HG02678 (cell line): ENCODE measurements at regions not wholly inside any gene's neighbourhood (a gene's known extent, or its start where the extent isn't known, plus 50 kb on each side); places are given as distances from the start of the nearest gene placed in this dataset.

Source experiments
- ATAC-seq: cut with Tn5 transposase; IDR thresholded peaks from one replicate; pipeline ENCODE4 v1.9.1; 2021; ENCODE audit warnings: mild to moderate bottlenecking, moderate library complexity; ENCODE audit not compliant: unreplicated experiment

- ATAC-seq = no peak
Observed at GRCh38 chr13:30151388-30151787, 156.0 kb downstream of the KATNAL1 start.

GRCh38 chr13:30149248-30149647, 158.1 kb downstream of the KATNAL1 start:
- ATAC-seq = no peak

GRCh38 chr13:30148786-30149185, 158.6 kb downstream of the KATNAL1 start:
- no peak for ATAC-seq

GRCh38 chr13:30148171-30148754, 159.1 kb downstream of the KATNAL1 start:
- no peak for ATAC-seq

GRCh38 chr13:30147421-30147820, 159.9 kb downstream of the KATNAL1 start:
- no peak for ATAC-seq

GRCh38 chr13:30147015-30147414, 160.3 kb downstream of the KATNAL1 start:
- no peak for ATAC-seq

GRCh38 chr13:30145709-30146367, 161.5 kb downstream of the KATNAL1 start:
- ATAC-seq = peak; percentile 51

GRCh38 chr13:30143666-30144400, 163.5 kb downstream of the KATNAL1 start:
- ATAC-seq = no peak

GRCh38 chr13:30142486-30143211, 164.7 kb downstream of the KATNAL1 start:
- ATAC-seq = no peak

GRCh38 chr13:30141775-30142485, 165.4 kb downstream of the KATNAL1 start:
- ATAC-seq = no peak

GRCh38 chr13:30140973-30141372, 166.4 kb downstream of the KATNAL1 start:
- no peak for ATAC-seq

- ATAC-seq = no peak
Observed at GRCh38 chr13:30138511-30138910, 168.8 kb downstream of the KATNAL1 start.

- ATAC-seq = no peak
Observed at GRCh38 chr13:30135868-30136267, 171.5 kb downstream of the KATNAL1 start.

- no peak for ATAC-seq
Observed at GRCh38 chr13:30135351-30135750, 172.0 kb downstream of the KATNAL1 start.

- no peak for ATAC-seq
Observed at GRCh38 chr13:30134578-30134977, 172.8 kb downstream of the KATNAL1 start.

GRCh38 chr13:30133996-30134395, 173.4 kb downstream of the KATNAL1 start:
- ATAC-seq = no peak

GRCh38 chr13:30133554-30133912, 173.8 kb downstream of the KATNAL1 start:
- ATAC-seq = no peak

- peak; percentile 96 for ATAC-seq
Observed at GRCh38 chr13:30132623-30133553, 174.5 kb downstream of the KATNAL1 start.

- ATAC-seq = no peak
Observed at GRCh38 chr13:30129411-30129810, 177.9 kb downstream of the KATNAL1 start.

- no peak for ATAC-seq
Observed at GRCh38 chr13:30128591-30128990, 178.8 kb downstream of the KATNAL1 start.
